DMS153 (cell line): ENCODE measurements at regions not wholly inside any gene's neighbourhood (a gene's known extent, or its start where the extent isn't known, plus 50 kb on each side); places are given as distances from the start of the nearest gene placed in this dataset.
"Not testable (repeated sequence)": the region's sequence is repeated elsewhere in the genome, so short reads cannot be mapped to it uniquely, and the experiment has no call there.

Experiments used
- DNase-seq: peaks from one replicate; lab custom pipeline; 2025; lab: John Stamatoyannopoulos, UW

DNA sequence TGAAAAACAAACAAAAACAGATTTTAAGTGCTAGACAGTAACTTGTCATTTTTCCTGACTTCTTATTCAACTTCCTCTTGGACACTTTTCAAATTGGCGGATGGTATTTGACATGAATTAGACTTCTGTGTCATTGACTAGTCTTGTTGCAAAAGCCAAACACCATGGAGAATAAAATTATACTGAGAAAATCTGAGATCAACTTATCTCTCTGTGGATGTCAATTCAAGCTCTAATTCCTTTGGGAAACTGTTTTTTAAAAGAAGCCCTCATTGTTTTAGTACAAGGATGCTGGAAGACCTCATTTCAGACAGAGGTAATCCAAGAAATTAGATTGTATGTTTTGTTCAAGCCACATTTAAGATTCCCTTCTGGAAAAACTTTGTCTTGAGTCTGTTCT lies 831.0 kb downstream of the SEMA5A start:
- DNase-seq: no peak

DNA sequence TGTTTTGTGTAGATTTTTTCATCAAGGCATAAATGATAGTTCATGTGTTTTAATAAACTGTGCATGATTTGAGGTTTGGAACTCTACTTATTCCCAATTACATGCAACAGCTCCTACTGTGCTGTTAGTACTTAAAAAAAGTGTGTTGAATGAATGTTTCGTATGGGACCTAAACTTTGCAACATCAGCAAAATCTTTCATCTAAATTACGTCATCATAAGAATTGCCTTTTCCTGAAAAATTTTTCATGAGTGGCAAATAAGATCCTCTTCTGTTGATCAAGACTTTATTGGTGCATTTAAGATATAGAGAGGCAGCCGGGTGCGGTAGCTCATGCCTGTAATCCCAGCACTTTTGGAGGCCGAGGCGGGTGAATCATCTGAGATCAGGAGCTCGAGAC lies 826.1 kb downstream of the SEMA5A start:
- no peak for DNase-seq

DNA sequence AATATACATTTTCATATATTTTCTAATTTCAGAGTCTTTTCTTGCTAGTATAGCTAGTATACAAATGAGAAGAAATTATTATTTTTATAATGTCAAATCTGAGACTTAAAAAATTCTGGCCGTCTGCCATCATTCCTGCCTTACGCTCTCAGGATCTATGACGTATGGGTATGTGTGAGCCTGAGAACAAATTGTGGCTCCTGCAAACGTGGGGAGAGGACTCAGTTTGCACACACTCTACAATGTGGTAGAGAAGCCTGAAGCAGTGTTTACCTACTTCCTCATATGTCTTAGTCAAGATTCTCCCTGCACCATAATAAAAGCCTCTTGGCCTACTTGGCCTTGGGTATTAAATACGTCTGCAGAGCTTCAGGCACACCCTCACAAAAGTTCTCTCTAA lies 825.4 kb downstream of the SEMA5A start:
- no peak for DNase-seq

DNA sequence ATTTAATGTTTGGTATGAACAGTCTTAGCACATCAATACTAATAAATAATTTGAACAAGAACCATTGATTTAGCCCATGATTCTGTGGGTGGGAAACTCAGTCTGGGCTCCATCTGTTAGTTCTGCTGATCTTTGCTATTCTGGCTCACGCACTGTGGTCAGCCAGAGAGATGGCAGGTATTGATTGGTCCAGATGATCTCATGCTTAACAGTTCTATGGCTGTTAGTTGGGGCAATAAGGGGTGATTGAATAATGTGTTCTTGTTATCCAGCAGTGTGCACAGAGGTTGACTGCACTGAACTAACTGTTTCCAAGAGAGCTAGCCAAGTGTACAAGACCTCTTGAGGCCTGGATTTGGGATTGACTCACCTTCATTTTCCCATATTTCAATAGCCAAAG lies 824.3 kb downstream of the SEMA5A start:
- no peak for DNase-seq

DNA sequence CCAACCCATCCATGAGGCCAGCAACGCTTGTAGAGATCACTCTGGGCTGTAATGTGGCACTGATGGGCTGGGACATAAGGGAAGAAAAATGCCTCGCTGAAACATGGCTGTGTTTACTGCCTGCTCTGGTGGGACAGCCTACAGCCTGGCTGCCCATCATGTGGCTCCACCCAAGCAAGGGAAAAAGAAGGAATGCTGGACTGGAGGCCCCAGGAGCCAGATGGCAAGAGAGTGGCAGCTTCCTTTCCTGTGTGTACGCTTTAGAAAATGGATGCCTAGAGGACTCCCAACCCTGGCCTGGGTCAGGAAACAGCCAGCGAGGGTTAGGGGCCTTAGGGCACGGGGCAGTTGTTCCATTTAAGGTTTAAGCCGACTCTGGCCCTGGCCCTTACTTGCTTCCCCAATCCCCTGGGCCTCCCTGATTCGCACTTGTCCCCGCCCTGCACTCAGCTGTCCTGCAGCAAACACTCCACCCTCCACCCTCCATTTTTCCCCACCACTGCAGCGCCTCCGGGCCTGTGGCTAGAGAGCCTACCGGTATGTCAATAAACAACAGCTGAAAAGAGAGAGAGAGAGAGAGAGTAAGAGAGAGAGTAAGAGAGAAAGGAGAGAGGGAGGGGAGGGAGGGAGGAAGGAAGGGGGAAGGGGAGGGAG lies 819.4 kb downstream of the SEMA5A start:
- DNase-seq: peak; percentile 83

DNA sequence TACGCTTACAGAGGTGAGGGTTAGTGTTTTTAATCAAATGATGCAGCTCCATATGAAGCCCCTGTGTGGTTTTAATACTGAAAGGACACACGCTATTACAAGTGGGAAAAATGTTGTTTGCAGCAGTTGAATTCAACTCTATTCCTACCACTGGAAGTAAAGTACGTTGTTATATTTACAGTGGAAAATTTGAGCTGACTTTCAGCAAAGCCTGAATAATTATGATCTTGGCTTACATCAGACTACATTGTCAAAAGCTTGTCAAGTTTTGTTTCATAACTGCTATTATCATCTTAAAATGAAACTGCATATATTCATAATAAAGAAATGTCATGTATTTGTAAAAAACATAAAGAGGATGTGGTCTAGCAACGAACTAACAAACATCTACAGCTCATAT lies 818.5 kb downstream of the SEMA5A start:
- no peak for DNase-seq

DNA sequence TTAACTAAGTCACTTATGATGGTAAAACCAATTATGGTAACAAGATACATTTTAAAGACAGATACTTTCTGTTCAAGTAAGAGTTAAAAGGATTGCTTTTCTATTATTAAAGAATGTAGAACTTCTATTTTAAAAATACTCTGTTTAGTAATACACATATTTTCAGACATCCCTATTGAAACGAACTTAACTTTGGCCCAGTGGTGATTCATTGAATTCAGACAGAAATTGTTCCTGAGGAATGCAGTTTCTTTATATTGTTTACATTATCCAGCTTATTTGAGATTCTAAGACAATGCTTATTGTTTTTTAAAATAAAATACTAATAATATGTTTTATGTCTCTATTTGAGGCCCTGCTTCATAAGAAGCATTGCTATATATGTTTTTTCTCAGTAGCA lies 816.4 kb downstream of the SEMA5A start:
- no peak for DNase-seq

DNA sequence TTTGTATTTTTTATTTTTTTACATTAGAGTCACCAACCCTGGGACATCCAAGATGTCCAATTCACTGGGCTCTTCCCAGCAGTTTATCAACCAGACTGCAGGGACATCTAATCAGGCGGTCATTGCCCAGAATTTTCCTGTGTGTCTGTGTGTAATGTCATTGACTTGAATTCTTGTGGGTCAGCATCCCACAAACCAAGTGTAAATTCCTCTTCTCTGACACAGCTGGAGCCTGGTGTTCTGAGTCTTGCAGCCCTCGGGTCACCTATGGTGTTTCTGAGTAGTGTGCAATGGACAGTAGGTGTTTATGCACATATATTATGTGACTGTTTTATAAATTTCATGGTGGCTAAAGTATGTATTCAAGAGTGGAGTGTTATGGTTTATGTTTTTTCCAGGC lies 815.7 kb downstream of the SEMA5A start:
- no peak for DNase-seq

DNA sequence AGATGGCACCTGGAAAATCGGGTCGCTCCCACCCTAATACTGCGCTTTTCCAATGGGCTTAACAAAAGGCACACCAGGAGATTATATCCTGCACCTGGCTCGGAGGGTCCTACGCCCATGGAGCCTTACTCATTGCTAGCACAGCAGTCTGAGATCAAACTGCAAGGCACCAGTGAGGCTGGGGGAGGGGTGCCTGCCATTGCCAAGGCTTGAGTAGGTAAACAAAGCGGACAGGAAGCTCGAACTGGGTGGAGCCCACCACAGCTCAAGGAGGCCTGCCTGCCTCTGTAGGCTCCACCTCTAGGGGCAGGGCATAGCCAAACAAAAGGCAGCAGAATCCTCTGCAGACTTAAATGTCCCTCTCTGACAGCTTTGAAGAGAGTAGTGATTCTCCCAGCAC lies 814.8 kb downstream of the SEMA5A start:
- DNase-seq: not testable (repeated sequence)

DNA sequence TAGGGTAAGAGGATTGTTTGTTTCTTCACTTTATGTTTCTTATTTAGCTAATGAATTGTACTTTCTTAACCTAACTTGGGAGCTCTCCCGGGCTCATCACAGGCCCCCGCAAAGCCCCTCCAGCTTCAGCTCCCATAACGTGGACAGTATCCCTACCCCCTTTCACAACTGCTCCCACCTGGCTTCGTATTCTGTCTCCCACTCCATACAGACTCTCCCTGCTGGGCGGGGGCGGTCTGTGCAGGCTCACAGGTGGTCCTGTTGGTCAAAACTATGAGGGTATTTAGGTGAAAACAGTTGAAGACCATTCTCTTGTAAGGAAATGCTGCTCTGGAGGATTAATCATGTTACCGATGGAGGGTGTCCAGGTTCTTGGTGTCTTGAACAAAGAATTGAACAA lies 805.3 kb downstream of the SEMA5A start:
- no peak for DNase-seq

DNA sequence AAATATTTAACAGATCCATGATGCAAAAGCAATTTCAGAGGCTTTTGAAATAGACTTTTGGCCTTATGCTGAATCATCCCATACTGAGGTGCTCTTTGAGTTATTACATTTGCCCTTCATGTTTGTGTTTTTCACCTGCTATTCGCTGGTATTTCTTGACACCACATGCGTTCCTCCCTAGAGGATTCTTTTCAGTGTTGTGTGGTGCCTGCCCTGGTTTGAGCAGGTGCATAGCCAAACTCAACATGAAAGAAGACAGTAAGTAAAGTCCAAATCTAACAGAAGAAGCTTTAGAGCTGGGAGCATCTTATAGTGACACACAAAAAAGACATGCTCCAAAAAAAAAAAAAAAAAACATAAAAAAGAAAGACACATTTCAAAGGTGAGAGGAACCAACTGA lies 796.3 kb downstream of the SEMA5A start:
- no peak for DNase-seq

DNA sequence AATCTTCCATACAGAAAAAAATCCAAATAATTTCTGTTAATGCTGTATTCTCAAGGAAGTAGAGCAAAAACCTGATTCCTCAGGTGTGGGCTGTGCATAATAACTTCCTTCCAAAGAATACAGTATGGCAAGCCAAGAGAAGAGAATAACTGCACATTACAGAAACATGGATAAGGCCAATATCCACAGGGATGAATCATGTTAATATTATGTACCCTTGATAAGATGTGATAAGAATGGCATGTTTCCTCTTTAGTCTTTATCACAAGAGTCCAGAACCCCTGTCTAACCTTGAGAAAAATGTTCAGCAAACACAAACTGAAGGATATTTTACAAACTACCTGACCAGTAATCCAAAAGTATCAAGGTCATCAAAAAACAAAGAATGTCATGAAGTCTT lies 795.8 kb downstream of the SEMA5A start:
- no peak for DNase-seq

DNA sequence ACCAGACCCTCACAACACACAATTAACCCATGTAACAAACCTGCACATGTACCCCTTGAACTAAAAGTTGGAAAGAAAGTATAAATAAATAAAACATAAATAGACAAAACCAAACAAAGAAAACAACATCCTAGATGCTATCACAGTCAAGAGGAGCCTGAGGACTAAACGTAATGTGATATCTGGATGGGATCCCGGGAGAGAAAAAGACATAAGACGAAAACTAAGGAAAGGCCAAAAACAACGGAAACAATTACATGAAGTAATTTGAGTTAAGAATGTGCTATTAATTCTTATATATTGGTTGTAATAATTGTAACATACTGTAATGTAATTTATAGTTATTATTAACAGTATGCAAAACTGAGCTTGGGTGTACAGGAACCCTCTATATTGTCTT lies 793.9 kb downstream of the SEMA5A start:
- no peak for DNase-seq

DNA sequence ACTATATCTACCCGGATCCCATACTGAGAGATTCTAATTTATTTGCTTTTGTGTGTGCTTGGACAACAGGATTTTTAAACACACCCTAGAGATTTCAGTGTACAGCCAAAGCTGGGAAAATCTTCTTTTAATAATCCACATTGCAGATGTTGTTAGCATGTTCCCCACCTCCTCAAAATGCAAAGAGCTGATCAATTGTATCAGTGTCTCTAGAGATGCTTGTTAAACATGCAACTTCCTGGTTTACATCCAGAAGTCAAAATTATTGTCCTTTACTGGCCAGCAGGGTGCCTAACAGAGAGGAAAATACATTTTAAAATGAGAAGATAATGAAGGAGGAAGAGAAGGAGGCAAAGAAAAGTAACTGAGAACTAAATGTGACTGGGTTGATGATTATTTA lies 793.3 kb downstream of the SEMA5A start:
- DNase-seq: peak; percentile 46

DNA sequence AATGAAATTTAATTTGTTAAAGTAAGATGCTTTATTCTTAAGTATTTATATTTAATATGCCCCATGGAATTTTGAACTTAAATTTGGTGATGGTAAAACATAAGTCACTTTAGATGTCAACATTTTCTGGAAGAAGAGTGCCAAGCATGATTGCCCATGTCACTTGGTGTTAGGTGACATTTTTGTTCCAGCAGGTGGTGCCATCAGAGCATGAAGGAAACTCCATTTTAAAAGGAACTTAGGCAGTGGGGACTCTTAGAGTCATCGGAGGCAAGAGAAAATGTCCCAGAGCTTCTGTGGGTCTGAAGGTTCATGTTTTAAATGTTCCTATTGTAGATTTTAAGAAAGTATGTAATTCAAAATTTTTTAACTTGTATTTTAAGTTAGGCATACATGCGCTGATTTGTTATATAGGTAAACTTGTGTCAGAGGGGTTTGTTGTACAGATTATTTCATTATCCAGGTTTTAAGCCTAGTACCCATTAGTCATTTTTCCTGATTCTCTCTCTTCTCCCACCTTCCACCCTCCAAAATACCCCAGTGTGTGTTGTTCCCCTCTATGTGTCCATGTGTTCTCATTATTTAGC lies 789.3 kb downstream of the SEMA5A start:
- DNase-seq: peak; percentile 20

DNA sequence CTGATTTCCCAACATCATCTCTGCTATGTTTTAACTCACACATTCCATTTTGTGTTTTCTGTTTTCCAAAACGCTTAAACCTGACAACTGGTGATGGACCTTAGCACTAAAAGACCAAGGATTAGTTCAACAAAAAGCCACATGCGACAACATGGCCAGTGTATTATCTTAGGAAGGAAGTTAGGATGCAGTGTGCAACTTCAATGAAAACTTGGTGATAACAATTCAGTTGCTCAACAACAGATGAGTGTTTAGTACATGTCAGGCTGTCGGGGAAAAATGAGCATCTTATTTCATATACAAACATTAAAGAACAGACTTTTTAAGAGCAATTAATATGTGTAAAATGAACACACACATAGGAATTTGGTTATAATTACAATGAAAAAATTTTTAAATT lies 780.0 kb downstream of the SEMA5A start:
- no peak for DNase-seq

DNA sequence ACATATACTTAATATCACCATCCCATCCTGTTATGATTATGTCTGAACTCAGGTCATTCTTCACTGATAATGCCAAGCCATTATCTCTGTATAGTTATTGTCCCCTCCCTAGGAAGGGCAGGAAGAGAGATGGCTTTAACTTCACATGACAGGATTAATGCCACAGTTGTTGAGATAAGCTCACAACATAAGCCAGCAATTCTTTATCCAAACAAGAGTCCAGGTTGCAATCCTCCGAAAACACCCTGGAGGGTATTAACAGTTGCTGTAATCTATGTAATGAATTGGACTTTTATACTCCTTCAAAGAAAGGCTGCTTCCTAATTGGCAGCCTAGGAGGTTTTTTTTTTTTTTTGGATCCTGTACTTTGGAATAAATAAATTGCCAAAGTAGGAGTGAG lies 779.4 kb downstream of the SEMA5A start:
- no peak for DNase-seq

DNA sequence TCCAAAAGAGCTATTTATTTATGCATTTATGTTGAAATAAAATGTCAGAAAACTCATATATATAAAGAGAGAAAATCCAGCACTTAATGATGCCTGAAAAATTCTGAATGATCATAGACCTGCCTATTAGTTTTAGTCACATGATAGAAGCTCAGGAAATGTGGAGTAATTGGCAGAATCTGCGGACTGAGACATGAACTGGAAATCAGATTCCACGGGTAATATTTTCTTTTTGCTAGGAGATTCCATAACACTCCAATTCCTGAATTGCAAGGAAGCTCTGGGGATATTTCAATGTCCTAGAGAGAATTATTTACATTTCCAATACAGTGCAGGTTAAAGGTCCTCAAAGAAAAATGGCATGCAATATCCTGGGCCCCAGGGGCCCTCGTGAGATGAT lies 778.8 kb downstream of the SEMA5A start:
- no peak for DNase-seq

DNA sequence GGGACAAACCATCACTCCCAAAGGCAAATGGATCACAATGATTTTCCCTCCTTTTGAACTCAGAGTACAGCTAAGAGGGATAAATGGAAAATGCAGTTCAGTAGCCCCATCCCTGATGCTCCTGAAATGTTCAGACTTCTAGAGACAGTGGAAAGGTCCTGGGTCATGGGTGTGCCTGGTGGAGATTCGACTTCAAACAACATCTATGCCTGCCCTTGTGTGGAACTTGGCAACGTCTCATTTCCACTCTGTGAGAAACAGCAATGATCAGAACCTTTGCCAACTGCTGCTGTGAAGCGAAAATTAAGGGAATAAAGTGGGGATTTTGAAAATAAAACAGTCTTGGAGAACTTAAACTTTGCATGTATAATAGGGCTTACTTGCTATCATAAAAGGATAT lies 778.1 kb downstream of the SEMA5A start:
- no peak for DNase-seq

DNA sequence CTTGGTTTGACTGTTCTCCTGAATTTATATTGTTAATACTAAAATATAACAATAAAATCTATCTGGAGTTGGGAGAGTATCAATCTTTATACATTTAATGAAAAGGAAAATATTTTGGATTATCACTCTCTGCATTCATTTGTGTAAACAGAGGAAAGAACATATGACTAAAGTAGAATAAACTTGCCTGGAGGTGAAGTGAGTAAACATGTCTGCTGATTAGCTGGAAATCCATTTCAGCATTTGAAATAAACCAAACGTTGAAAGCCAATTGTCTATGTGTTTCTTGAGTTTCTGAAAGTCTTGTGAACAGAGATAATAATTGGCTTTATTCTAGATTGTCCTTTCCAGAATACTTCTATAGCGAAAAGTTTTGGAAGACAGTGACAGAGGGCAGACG lies 776.2 kb downstream of the SEMA5A start:
- no peak for DNase-seq

DNA sequence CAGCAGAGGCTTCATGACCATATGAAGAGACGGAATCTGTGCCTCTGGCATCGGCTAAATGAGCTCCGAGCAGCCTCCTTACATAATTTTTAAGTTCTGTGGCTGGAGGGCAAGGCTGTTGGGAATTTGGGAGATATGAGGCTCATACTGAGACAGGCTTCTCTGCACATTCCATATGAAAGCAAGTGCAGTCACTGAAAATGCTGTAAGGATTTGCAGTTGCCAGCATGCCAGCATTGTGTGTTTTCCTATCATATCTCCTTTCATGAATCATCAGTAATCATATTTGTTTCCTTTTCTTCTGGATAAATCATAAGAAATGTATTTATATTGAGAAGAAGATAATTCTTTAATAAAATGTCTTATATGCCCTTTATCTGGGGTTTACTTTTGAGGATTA lies 775.4 kb downstream of the SEMA5A start:
- no peak for DNase-seq

DNA sequence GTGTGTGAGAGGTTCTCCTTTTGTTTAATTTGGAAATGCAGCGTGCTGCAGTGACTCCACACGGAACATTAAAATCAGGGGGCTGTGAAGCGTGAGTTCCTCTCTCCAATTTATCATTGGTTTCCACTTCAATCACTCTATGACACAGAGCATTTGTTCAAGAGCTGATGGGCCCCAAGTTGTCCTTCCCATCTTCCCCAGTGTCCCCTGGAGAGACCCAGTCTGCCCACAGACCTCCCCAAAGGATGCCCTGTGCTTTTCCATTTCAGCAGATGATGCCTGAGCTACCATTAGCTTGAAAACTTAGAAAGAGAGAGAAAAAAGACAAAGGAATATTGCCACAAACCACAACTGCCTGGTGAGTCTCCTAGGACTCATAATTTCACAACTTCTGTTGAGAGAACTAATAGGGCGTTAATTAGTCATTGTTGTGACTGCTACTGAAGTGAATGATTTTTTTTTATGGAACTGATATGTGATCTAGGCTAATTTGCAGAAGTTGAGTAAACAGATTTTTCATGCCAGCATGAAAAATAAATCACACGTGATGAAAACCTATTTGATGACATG lies 772.7 kb downstream of the SEMA5A start:
- DNase-seq: no peak

DNA sequence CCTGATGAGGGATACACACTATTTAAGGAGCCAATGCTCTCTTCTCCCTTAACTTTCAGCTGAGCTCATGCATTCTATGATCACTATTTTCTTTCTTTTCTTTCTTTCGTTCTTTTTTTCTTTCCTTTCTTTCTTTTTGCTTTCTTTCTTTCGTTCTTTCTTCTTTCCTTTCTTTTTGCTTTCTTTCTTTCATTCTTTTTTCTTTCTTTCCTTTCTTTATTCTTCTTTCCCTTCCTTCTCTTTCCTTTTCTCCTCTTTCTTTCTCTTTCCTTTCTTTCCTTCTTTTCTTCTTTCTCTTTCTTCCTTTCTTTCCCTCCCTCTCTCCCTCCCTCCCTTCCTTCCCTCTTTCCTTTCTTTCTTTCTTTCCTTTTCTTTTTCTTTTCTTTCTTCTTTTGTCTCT lies 761.2 kb downstream of the SEMA5A start:
- no peak for DNase-seq

DNA sequence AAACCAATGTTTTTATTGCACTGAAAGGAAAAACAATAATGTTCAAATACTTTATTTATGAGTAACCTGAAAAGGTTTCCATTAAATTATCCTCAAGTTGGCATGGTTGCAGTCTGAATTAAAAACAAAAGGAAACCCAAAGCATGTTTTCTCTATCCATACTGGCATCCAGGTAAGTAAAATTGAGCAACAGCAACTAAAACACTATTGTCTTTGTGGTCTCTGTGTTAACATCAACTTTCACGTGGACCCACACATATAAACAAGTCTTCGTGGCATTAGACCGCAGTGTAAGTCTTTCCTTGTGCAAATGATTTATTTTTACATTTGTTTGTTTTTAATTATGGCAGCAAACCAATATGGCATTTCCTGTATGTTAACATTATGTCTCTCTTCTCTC lies 757.6 kb downstream of the SEMA5A start:
- DNase-seq: no peak
